Panc1 (cell line): ENCODE measurements at regions not wholly inside any gene's neighbourhood (a gene's known extent, or its start where the extent isn't known, plus 50 kb on each side); places are given as distances from the start of the nearest gene placed in this dataset.

ENCODE experiments used
- ATAC-seq: fragments of 200-7000 bp; cut with Tn5 transposase; 2 replicates; pipeline ENCODE4 v1.9.1; 2020; ENCODE audit warnings: mild to moderate bottlenecking, moderate library complexity
- BruUV-seq: library from RNA; stranded (reverse); fragments of 400-500 nt; replicated peaks from 2 replicates; lab custom pipeline; 2021; lab: Mats Ljungman, UMichigan
- CTCF ChIA-PET: fragments of 300-600 bp; sonication (Branson Sonifier 250); formaldehyde crosslinking; loops from one replicate; lab custom pipeline; 2022; ENCODE audit warnings: antibody characterized with exemption; lab: Charles Lee
- POLR2A ChIA-PET: fragments of 300-600 bp; sonication (Branson Sonifier 250); formaldehyde crosslinking; loops from one replicate; lab custom pipeline; 2022; ENCODE audit warnings: antibody characterized with exemption; lab: Charles Lee
- DNase-seq: peaks from one replicate; pipeline ENCODE4 v3.0.0-alpha.2; 2010; ENCODE audit warnings: low read depth, low spot score
- H3K27ac ChIP-seq: 2 replicates; pipeline ENCODE4 v1.5.1; 2011; ENCODE audit warnings: mild to moderate bottlenecking, low read length, inconsistent platforms
- H3K27me3 ChIP-seq: fragments of 200-500 bp; sonication (Bioruptor generic); 2 replicates; pipeline ENCODE4 v1.6.0; 2014; ENCODE audit warnings: low read length, inconsistent platforms; ENCODE audit not compliant: control insufficient read depth, insufficient read depth
- H3K36me3 ChIP-seq: fragments of 200-500 bp; sonication (Bioruptor generic); 2 replicates; pipeline ENCODE4 v1.5.1; 2014; ENCODE audit warnings: inconsistent platforms, mild to moderate bottlenecking, low read length, moderate library complexity; ENCODE audit not compliant: control insufficient read depth, insufficient read depth
- H3K4me1 ChIP-seq: 2 replicates; pipeline ENCODE4 v1.5.1; 2011; ENCODE audit warnings: inconsistent platforms, mild to moderate bottlenecking, low read length, moderate library complexity; ENCODE audit not compliant: control insufficient read depth, insufficient read depth
- H3K4me3 ChIP-seq, 2 experiments: 2 replicates each; pipeline ENCODE4 v1.5.1; 2011 to 2012; ENCODE audit warnings: low read depth in 2 of 2, low read length in 2 of 2, mild to moderate bottlenecking in 2 of 2, inconsistent platforms in 1 of 2, moderate library complexity in 1 of 2
- H3K9me3 ChIP-seq: fragments of 200-500 bp; sonication (Bioruptor generic); 2 replicates; pipeline ENCODE4 v1.5.1; 2014; ENCODE audit warnings: low read depth, mild to moderate bottlenecking, inconsistent platforms, low read length, moderate library complexity; ENCODE audit not compliant: control insufficient read depth, insufficient read depth
- POLR2AphosphoS5 ChIP-seq: IDR thresholded peaks from 2 replicates; pipeline ENCODE4 v1.6.1; 2012; ENCODE audit warnings: mild to moderate bottlenecking, low read depth, low read length, moderate library complexity
- SIN3A ChIP-seq: IDR thresholded peaks from 2 replicates; pipeline ENCODE4 v1.6.1; 2012; ENCODE audit warnings: low read depth, mild to moderate bottlenecking, low read length, moderate library complexity, borderline replicate concordance; ENCODE audit not compliant: insufficient read depth
- TCF7L2 ChIP-seq: IDR thresholded peaks from 2 replicates; pipeline ENCODE4 v1.6.1; 2011; ENCODE audit warnings: mild to moderate bottlenecking, low read depth, low read length, inconsistent platforms
- in situ Hi-C: cut with HindIII; loops from 2 replicates; pipeline ENCODE4 v1.10.0; 2016; ENCODE audit warnings: low sequenced_read_pairs, low pct_unique_long_range_greater_than_20kb
- intact Hi-C: fragments of 100-400 bp; cut with micrococcal nuclease; formaldehyde crosslinking; loops from one replicate; pipeline ENCODE4 v1.10.0; 2022; ENCODE audit not compliant: unreplicated experiment
- TF ChIP-seq, protein P1 (sequence below), 2 experiments: IDR thresholded peaks; 2 replicates each; pipeline ENCODE4 v1.6.1; 2011 to 2012; ENCODE audit warnings: low read depth in 2 of 2, control low read depth in 1 of 2, low read length in 1 of 2, mild to moderate bottlenecking in 1 of 2, moderate library complexity in 1 of 2; ENCODE audit not compliant: insufficient read depth in 1 of 2
- TF ChIP-seq, protein P2 (sequence below): fragments of 450-650 bp; IDR thresholded peaks from 2 replicates; pipeline ENCODE4 v1.5.1; 2017; ENCODE audit warnings: mild to moderate bottlenecking

DNA sequence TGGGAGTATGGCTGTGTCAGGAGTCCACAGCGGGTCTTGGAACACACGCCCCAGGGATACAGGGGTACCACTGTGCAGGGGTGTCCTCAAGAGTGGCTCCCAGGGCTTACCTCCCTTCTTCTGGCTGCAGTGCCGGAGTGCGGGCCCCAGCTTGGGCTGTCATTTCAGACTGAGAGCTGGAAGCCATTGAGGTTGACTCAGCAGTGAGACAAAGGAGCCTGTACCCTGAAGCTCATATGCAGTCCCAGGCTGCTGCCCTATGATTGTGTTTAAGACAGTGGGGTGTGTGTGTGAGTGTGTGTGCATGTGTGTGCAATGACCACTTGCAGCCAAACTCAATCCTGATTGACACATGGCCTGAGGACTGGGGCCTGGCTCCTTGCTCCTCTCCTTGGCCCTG, 167.7 kb upstream of the AFDN start:
- TF ChIP-seq TCF7L2: no peak
- TF ChIP-seq POLR2AphosphoS5: no peak
- in situ Hi-C loops: no loop called here
- H3K36me3 ChIP-seq: no peaks in the 10 kb centered on the region
- H3K27me3 ChIP-seq: no peaks in the 10 kb centered on the region
- no TSS peak for BruUV-seq
- DNase-seq: no peak
- H3K4me1 ChIP-seq: no peaks in the 10 kb centered on the region
- ATAC-seq: no peak
- H3K27ac ChIP-seq: no peak overlapping the region
- H3K4me3 ChIP-seq: no peak overlapping the region
- ChIA-PET POLR2A (no interaction called here), CTCF (no interaction called here)
- intact Hi-C loops: no loop called here
- no peaks in the 10 kb centered on the region for H3K9me3 ChIP-seq

DNA sequence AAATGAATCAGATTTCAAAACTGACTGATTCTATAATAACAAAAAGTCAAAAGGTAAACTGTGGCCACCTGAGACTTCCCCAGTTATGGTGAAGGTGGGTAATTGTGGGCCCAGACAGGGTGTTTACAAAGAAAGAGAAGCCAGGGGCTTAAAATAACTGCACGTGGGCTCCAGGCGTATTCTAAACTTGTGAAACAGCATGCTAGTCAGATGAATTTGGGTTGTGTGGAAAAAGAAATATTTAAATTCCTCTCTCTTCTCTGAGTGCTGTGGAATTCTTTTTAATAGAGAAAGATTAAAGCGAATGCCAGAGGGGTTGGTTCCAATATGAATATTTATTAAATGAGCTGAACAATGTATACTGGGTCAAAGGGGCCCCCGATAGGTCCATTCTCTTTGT, 166.3 kb upstream of the AFDN start:
- no TSS peak for BruUV-seq
- Histone ChIP-seq H3K27ac (no peak overlapping the region), H3K36me3 (no peaks in the 10 kb centered on the region), H3K4me1 (no peaks in the 10 kb centered on the region), H3K27me3 (no peaks in the 10 kb centered on the region), H3K9me3 (no peaks in the 10 kb centered on the region), H3K4me3 (no peak overlapping the region)
- ChIA-PET CTCF (no interaction called here), POLR2A (no interaction called here)
- in situ Hi-C loops: no loop called here
- ATAC-seq: no peak
- no peak for TF ChIP-seq SIN3A
- no peak for TF ChIP-seq TCF7L2
- TF ChIP-seq, protein P1, sequence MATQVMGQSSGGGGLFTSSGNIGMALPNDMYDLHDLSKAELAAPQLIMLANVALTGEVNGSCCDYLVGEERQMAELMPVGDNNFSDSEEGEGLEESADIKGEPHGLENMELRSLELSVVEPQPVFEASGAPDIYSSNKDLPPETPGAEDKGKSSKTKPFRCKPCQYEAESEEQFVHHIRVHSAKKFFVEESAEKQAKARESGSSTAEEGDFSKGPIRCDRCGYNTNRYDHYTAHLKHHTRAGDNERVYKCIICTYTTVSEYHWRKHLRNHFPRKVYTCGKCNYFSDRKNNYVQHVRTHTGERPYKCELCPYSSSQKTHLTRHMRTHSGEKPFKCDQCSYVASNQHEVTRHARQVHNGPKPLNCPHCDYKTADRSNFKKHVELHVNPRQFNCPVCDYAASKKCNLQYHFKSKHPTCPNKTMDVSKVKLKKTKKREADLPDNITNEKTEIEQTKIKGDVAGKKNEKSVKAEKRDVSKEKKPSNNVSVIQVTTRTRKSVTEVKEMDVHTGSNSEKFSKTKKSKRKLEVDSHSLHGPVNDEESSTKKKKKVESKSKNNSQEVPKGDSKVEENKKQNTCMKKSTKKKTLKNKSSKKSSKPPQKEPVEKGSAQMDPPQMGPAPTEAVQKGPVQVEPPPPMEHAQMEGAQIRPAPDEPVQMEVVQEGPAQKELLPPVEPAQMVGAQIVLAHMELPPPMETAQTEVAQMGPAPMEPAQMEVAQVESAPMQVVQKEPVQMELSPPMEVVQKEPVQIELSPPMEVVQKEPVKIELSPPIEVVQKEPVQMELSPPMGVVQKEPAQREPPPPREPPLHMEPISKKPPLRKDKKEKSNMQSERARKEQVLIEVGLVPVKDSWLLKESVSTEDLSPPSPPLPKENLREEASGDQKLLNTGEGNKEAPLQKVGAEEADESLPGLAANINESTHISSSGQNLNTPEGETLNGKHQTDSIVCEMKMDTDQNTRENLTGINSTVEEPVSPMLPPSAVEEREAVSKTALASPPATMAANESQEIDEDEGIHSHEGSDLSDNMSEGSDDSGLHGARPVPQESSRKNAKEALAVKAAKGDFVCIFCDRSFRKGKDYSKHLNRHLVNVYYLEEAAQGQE (IDR thresholded peaks at IDR 0.05; ENCODE audit: insufficient read depth in 1 of 2, low read depth in 2 of 2, low read length in 1 of 2): no peak
- TF ChIP-seq, protein P2, sequence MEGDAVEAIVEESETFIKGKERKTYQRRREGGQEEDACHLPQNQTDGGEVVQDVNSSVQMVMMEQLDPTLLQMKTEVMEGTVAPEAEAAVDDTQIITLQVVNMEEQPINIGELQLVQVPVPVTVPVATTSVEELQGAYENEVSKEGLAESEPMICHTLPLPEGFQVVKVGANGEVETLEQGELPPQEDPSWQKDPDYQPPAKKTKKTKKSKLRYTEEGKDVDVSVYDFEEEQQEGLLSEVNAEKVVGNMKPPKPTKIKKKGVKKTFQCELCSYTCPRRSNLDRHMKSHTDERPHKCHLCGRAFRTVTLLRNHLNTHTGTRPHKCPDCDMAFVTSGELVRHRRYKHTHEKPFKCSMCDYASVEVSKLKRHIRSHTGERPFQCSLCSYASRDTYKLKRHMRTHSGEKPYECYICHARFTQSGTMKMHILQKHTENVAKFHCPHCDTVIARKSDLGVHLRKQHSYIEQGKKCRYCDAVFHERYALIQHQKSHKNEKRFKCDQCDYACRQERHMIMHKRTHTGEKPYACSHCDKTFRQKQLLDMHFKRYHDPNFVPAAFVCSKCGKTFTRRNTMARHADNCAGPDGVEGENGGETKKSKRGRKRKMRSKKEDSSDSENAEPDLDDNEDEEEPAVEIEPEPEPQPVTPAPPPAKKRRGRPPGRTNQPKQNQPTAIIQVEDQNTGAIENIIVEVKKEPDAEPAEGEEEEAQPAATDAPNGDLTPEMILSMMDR: no peak
- TF ChIP-seq POLR2AphosphoS5: no peak
- no peak for DNase-seq
- intact Hi-C loops: no loop called here

DNA sequence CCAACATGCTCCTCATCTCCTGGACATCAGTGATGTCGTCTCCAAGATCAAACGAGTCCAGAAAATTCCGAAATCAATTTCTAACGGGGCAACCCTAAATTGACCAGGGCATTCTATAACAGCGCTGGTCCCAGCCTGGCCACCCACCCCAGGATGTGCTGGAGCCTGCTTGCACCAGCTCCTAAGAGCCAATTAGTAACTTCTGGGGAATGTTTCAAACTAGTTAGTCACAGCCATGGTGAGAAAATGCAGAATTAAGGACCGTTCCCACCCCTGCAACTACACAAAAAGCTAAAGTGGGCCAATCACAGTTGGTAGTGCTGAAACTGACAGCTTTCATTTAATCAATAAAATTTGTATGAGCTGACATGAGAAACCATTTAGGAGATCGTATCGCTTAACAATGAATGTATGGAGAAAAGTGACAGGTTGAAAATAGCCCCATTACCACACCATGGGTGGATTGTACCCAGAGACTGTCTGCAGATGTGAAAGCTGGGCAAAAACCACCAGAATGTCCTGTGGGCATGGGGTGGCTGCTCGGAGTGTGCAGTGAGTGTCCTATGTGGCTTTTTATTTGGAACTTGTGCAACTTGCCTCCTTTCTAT, 165.7 kb upstream of the AFDN start:
- POLR2A ChIA-PET: no interaction called here
- intact Hi-C loops (no loop called here), in situ Hi-C loops (no loop called here)
- H3K4me3 ChIP-seq: no peak overlapping the region
- H3K36me3 ChIP-seq: no peaks in the 10 kb centered on the region
- no peak for DNase-seq
- H3K4me1 ChIP-seq: no peaks in the 10 kb centered on the region
- no peaks in the 10 kb centered on the region for H3K9me3 ChIP-seq
- CTCF ChIA-PET: interaction anchor here (0.7 kb wide), 1 partner anchor 56 kb away, joined by 3 read pairs; no protein-coding TSS in a partner anchor
- H3K27ac ChIP-seq: no peak overlapping the region
- TF ChIP-seq, protein P1 (IDR thresholded peaks at IDR 0.05; ENCODE audit: insufficient read depth in 1 of 2, low read depth in 2 of 2, low read length in 1 of 2): no peak
- TF ChIP-seq POLR2AphosphoS5: no peak
- no peak for TF ChIP-seq SIN3A
- TF ChIP-seq, protein P2: no peak
- no peak for TF ChIP-seq TCF7L2
- no TSS peak for BruUV-seq
- ATAC-seq: no peak
- no peaks in the 10 kb centered on the region for H3K27me3 ChIP-seq
